Activated CD4-positive, alpha-beta T cell treated with anti-CD3 and anti-CD28 coated beads for 36 hours (primary cell): ENCODE measurements at regions not wholly inside any gene's neighbourhood (a gene's known extent, or its start where the extent isn't known, plus 50 kb on each side); places are given as distances from the start of the nearest gene placed in this dataset.

ENCODE experiments used
- ATAC-seq: fragments of 200-7000 bp; cut with Tn5 transposase; one replicate; pipeline ENCODE4 v1.10.0; 2021; ENCODE audit warnings: mild to moderate bottlenecking, moderate library complexity
- CTCF ChIA-PET: fragments of 350-600 bp; sonication (Branson Sonifier 250); formaldehyde crosslinking; loops from one replicate; lab custom pipeline; 2021; ENCODE audit warnings: antibody characterized with exemption; lab: Charles Lee
- POLR2A ChIA-PET: fragments of 350-600 bp; sonication (Branson Sonifier 250); formaldehyde crosslinking; loops from one replicate; lab custom pipeline; 2021; ENCODE audit warnings: antibody characterized with exemption, inconsistent platforms; lab: Charles Lee
- DNase-seq: peaks from one replicate; pipeline ENCODE4 v3.0.0-alpha.2; 2020
- H3K27ac Mint-ChIP-seq: one replicate; pipeline ENCODE4 v1.8.0; 2021; ENCODE audit warnings: mixed read lengths
- H3K27me3 Mint-ChIP-seq: one replicate; pipeline ENCODE4 v1.8.0; 2021; ENCODE audit warnings: mixed read lengths
- H3K36me3 Mint-ChIP-seq: one replicate; pipeline ENCODE4 v1.8.0; 2021; ENCODE audit warnings: low read depth, mixed read lengths
- H3K4me1 Mint-ChIP-seq: one replicate; pipeline ENCODE4 v1.8.0; 2021; ENCODE audit warnings: mixed read lengths
- H3K4me3 Mint-ChIP-seq: one replicate; pipeline ENCODE4 v1.8.0; 2021; ENCODE audit warnings: mild to moderate bottlenecking, moderate library complexity, mixed read lengths
- H3K9me3 Mint-ChIP-seq: one replicate; pipeline ENCODE4 v1.8.0; 2021; ENCODE audit warnings: low read depth, mixed read lengths
- intact Hi-C, 2 experiments: fragments of 100-400 bp; cut with DNase I in 1 of 2; cut with micrococcal nuclease in 1 of 2; formaldehyde crosslinking; loops; one replicate each; pipeline versions ENCODE4 v1.14.2 to v1.15.1; 2022 to 2024; cut with DNase I, micrococcal nuclease

DNA sequence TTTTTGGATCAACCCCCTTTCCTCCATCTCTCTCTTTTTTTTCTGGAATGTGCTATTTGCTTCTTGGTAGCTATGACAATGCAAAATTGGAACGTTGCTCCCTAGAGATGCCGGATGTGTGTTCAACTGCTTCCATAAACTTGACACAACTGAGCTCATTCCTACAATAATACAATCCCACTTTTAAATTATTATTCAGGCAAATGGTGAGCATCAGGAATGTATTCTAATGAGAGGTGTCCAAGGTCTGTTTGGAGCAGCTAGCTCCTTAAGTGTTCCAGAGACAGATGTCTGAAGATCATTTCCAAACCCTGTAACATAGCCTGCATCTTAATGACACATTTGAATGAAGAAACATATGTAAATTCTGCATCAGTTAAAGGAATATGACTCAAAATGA lies 518.4 kb downstream of the TAF11L14 start:
- no peaks in the 10 kb centered on the region for H3K27me3 Mint-ChIP-seq
- H3K27ac Mint-ChIP-seq, result no peak overlapping the region
- ATAC-seq, result no peak
- POLR2A ChIA-PET, result no interaction called here
- intact Hi-C loops, result no loop called here
- no peaks in the 10 kb centered on the region for H3K36me3 Mint-ChIP-seq
- H3K4me3 Mint-ChIP-seq, result no peak overlapping the region
- H3K4me1 Mint-ChIP-seq, result no peaks in the 10 kb centered on the region
- CTCF ChIA-PET, result no interaction called here
- DNase-seq, result no peak
- H3K9me3 Mint-ChIP-seq, result peaks cover 9% of the 10 kb centered on the region

DNA sequence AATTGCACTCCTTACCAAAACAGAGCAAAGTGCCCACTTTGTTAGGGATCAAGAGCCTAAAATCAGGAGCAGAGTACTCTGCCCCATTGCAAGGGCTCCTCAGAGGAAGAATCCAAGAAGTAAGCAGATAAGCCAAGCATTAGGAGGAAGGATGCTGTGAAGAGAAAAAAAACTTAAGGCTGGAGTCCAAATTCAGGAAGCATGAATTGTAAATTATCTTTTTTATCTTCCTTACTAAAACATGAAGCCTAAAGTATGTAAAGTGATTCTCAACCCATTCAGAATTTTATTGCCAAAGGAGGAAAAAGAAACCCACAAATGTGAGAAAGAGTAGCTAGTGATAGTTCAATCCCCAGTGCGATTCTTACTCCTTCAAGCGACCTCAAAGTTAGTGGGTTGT lies 523.9 kb downstream of the TAF11L14 start:
- Mint-ChIP-seq H3K4me3 (no peak overlapping the region), H3K9me3 (peaks cover 13% of the 10 kb centered on the region), H3K4me1 (no peaks in the 10 kb centered on the region), H3K27me3 (no peaks in the 10 kb centered on the region), H3K36me3 (no peaks in the 10 kb centered on the region), H3K27ac (no peak overlapping the region)
- DNase-seq, result no peak
- ChIA-PET CTCF (no interaction called here), POLR2A (no interaction called here)
- intact Hi-C loops, result no loop called here
- no peak for ATAC-seq

DNA sequence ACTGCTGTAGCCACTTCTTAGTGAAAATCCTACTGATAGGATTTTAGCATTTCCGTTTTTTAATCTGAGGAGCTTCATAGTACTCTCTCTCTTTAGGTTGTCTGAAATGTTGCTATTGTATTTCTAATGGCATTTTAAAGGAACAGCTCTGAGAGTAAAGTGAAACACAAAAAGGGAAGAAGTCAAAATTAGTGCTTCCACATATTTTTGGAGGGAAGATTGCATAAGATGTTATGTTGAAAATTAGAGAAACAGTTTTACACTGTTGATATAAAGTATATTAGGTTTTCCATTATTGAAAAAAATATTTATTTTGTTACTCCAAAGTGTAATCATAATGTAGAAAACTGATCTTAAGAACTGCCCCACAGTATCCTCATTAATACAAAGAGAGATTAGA lies 525.1 kb downstream of the TAF11L14 start:
- POLR2A ChIA-PET, result no interaction called here
- H3K4me3 Mint-ChIP-seq, result no peak overlapping the region
- ATAC-seq (no peak), DNase-seq (no peak)
- no peaks in the 10 kb centered on the region for H3K36me3 Mint-ChIP-seq
- no peaks in the 10 kb centered on the region for H3K27me3 Mint-ChIP-seq
- H3K27ac Mint-ChIP-seq, result no peak overlapping the region
- H3K9me3 Mint-ChIP-seq, result peaks cover 15% of the 10 kb centered on the region
- intact Hi-C loops, result no loop called here
- no peaks in the 10 kb centered on the region for H3K4me1 Mint-ChIP-seq
- CTCF ChIA-PET, result no interaction called here

DNA sequence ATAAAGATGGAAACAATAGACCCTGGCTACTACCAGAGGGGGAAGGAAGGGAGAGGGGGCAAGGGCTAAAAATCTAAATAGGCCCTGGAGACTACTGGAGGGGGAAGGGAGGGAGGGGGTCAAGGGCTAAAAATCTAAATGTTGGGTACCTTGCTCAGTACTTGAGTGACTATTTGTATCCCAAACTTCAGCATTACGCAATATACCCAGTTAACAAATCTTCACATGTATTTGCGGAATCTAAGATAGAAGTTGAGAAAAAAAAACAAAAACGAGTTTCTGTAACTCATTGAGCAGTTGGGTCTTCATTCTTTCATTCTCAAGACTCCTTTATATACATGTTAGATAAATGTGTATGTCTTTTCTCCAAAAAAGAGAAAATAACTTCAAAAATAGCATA lies 537.4 kb downstream of the TAF11L14 start:
- CTCF ChIA-PET, result no interaction called here
- peaks cover 15% of the 10 kb centered on the region for H3K9me3 Mint-ChIP-seq

DNA sequence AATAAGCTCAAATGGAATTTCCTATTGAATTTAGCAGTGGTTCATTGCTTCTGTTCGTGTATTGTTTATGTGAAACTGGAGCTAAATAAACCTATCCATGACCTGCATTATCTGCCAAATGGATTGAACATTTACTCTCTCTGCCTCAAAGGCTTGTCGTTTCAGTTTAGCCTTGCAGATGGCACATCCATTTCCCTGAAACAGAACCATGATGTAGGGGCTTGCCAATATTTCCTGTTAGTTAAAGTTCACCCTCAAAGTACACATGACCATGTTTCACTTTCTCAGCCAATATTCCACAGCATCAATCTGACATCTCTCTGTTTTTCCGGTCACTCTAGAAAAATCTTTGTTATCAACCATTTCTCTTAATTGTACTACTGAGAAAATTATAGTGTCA lies 545.3 kb downstream of the TAF11L14 start:
- Mint-ChIP-seq H3K9me3 (peaks cover 13% of the 10 kb centered on the region), H3K4me1 (no peaks in the 10 kb centered on the region), H3K27me3 (no peaks in the 10 kb centered on the region), H3K27ac (no peak overlapping the region), H3K4me3 (no peak overlapping the region), H3K36me3 (no peaks in the 10 kb centered on the region)
- ChIA-PET POLR2A (no interaction called here), CTCF (no interaction called here)
- intact Hi-C loops, result no loop called here
- no peak for DNase-seq
- ATAC-seq, result no peak

More for the DNA sequence above, 537.4 kb downstream of the TAF11L14 start:
- DNase-seq, result no peak
- intact Hi-C loops, result no loop called here
- no peaks in the 10 kb centered on the region for H3K36me3 Mint-ChIP-seq
- H3K4me1 Mint-ChIP-seq, result no peaks in the 10 kb centered on the region
- H3K4me3 Mint-ChIP-seq, result no peak overlapping the region
- POLR2A ChIA-PET, result no interaction called here
- no peak for ATAC-seq
- no peak overlapping the region for H3K27ac Mint-ChIP-seq
- H3K27me3 Mint-ChIP-seq, result no peaks in the 10 kb centered on the region

DNA sequence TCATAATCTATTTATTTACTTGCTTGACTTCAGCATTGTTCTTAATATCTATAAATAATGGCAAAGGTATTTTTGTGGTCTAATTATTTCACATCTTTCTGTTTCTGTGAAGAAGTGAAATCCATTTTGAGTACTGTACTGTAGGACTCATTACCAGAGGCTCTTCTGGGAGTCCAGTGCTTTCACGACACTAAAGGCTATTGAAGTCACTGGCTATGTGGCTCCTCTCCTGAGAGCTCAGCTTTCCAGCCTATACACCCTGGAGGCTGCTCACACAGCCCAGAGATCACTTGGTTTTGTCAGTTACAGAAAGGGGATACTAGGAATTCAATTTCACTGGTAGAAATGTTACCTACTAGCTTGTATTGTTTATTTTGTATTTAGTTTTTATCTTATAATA lies 547.3 kb downstream of the TAF11L14 start:
- H3K4me1 Mint-ChIP-seq, result no peaks in the 10 kb centered on the region
- no peak overlapping the region for H3K27ac Mint-ChIP-seq
- DNase-seq (no peak), ATAC-seq (no peak)
- H3K4me3 Mint-ChIP-seq, result no peak overlapping the region
- intact Hi-C loops, result no loop called here
- no peaks in the 10 kb centered on the region for H3K36me3 Mint-ChIP-seq
- no peaks in the 10 kb centered on the region for H3K27me3 Mint-ChIP-seq
- peaks cover 15% of the 10 kb centered on the region for H3K9me3 Mint-ChIP-seq
- CTCF ChIA-PET, result no interaction called here
- POLR2A ChIA-PET, result no interaction called here

DNA sequence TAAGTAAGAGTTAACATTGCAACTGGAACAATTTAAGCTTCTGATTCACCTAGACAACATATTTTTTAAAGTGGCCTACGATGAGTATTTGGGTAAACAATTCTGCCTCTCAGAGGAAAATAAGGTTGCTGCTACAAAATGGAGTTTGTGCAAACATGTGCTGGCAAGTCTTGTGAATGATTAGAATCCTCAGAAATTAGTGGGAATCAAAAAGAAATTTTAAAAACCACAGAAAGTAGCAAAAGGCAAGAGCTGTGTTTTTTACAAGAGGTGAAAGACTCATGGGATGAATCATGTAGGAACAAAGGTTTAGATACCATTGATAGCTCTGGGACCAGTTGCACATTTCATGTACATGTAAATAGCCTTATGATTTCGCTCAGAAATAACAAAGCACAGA lies 561.6 kb downstream of the TAF11L14 start:
- DNase-seq, result no peak
- CTCF ChIA-PET, result no interaction called here
- ATAC-seq, result no peak
- POLR2A ChIA-PET, result no interaction called here
- no peaks in the 10 kb centered on the region for H3K4me1 Mint-ChIP-seq
- no peak overlapping the region for H3K4me3 Mint-ChIP-seq
- peaks cover 6% of the 10 kb centered on the region for H3K9me3 Mint-ChIP-seq
- no peak overlapping the region for H3K27ac Mint-ChIP-seq
- intact Hi-C loops, result no loop called here
- H3K27me3 Mint-ChIP-seq, result no peaks in the 10 kb centered on the region
- H3K36me3 Mint-ChIP-seq, result no peaks in the 10 kb centered on the region

DNA sequence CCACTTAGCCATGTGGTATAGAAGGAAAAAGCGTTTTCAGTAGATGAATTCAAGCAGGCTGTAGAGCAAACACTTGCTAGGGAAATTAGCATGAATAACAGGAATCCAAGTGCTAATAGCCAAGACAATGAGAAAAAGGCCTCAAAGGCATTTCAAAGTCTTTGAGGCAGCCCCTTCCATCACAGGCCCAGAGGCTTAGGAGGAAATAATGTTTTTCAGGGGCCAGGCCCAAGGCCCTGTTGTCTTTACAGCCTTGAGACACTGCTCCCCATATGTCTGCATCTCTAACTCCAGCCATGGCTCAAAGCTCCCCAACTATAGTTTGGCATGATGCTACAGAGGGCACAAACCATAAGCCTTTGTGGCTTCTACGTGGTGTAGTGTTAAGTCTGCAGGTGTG lies 563.5 kb downstream of the TAF11L14 start:
- H3K4me3 Mint-ChIP-seq, result no peak overlapping the region
- ChIA-PET POLR2A (no interaction called here), CTCF (interaction anchor here (0.6 kb wide), 1 partner anchor 47 kb away, joined by 3 read pairs; no protein-coding TSS in a partner anchor)
- no peak for DNase-seq
- no peak overlapping the region for H3K27ac Mint-ChIP-seq
- H3K4me1 Mint-ChIP-seq, result no peaks in the 10 kb centered on the region
- no peak for ATAC-seq
- intact Hi-C loops, result no loop called here
- H3K36me3 Mint-ChIP-seq, result no peaks in the 10 kb centered on the region
- H3K27me3 Mint-ChIP-seq, result no peaks in the 10 kb centered on the region
- H3K9me3 Mint-ChIP-seq, result peaks cover 8% of the 10 kb centered on the region

DNA sequence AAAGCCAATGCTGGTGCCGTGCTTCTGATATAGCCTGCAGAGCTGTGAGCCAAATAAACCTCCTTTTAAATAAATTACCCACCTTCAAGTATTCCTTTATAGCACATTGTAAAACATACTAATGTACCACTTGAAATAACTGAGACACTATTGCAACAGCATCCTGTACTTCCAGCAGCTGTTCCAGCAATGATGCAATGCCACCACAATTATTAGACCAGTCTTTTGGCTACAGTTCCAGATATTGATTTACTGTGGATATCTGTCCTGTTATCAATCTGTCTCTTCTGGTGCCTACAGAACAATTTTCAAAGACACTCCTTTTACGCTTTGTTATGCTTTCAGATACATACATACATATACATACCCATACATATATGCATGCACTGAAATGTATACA lies 567.9 kb downstream of the TAF11L14 start:
- no peaks in the 10 kb centered on the region for H3K4me1 Mint-ChIP-seq
- H3K4me3 Mint-ChIP-seq, result no peak overlapping the region
- DNase-seq (no peak), ATAC-seq (no peak)
- ChIA-PET POLR2A (no interaction called here), CTCF (no interaction called here)
- H3K9me3 Mint-ChIP-seq, result peaks cover 8% of the 10 kb centered on the region
- H3K27me3 Mint-ChIP-seq, result no peaks in the 10 kb centered on the region
- no peaks in the 10 kb centered on the region for H3K36me3 Mint-ChIP-seq
- intact Hi-C loops, result no loop called here
- H3K27ac Mint-ChIP-seq, result no peak overlapping the region

DNA sequence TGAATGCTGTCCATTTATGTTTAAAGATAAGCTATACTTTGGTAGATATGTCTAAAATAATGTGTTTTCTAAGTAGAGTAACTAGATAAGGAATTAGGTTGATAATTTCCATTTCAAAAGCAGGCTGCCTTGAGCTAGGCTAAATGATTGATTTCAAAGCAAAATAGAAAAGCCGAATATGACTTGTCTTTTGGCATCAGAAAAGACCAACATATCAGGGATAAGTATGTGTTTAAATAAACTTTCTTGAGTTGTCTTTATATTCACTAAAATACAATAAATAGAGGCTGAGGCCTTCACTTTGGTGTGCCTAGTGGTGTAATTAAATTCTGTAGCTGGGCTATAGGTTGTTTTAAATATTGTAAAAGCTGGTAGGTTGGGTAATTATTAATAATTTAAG lies 569.0 kb downstream of the TAF11L14 start:
- H3K36me3 Mint-ChIP-seq, result no peaks in the 10 kb centered on the region
- ChIA-PET POLR2A (no interaction called here), CTCF (no interaction called here)
- H3K9me3 Mint-ChIP-seq, result peaks cover 8% of the 10 kb centered on the region
- DNase-seq (no peak), ATAC-seq (no peak)
- H3K27ac Mint-ChIP-seq, result no peak overlapping the region
- H3K4me1 Mint-ChIP-seq, result no peaks in the 10 kb centered on the region
- no peak overlapping the region for H3K4me3 Mint-ChIP-seq
- H3K27me3 Mint-ChIP-seq, result no peaks in the 10 kb centered on the region
- intact Hi-C loops, result no loop called here

DNA sequence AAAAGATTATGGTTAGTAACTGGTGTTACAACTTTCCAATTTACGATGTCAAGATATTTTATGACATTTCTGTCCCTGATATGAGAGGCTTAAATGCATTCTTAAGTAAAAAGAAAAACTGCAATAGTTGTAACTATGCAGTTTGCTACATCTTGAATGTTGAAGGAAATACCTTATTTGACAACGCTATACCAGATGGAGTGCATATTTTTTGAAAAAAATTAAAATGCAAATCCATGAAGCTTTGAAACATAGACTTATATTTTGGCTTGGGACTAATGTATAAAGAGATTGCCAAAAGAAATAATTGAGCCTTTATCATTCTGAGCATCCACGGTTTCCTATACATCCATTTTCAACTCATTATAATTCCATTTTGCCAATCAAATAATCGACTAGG lies 579.4 kb downstream of the TAF11L14 start:
- no peak overlapping the region for H3K27ac Mint-ChIP-seq
- POLR2A ChIA-PET, result interaction anchor here (0.6 kb wide), 1 partner anchor 64 kb away, joined by 3 read pairs; no protein-coding TSS in a partner anchor
- intact Hi-C loops, result no loop called here
- CTCF ChIA-PET, result no interaction called here
- no peaks in the 10 kb centered on the region for H3K36me3 Mint-ChIP-seq
- no peaks in the 10 kb centered on the region for H3K27me3 Mint-ChIP-seq
- no peaks in the 10 kb centered on the region for H3K4me1 Mint-ChIP-seq
- H3K4me3 Mint-ChIP-seq, result no peak overlapping the region
- peaks cover 11% of the 10 kb centered on the region for H3K9me3 Mint-ChIP-seq
- ATAC-seq (no peak), DNase-seq (no peak)

DNA sequence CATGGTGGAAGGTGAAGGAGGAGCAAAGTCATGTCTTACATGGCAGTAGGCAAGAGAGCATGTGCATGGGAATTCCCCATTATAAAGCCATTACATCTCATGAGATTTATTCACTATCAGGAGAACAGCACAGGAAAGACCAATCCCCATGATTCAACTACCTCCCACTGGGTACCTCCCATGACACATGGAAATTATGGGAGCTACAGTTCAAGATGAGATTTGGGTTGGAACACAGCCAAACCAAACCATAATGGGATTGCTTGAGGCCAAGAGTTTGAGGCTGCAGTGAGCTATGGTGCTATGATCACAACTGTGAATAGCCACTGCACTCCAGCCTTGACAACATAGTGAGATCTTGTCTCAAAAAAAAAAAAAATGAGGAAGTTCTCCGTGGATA lies 581.8 kb downstream of the TAF11L14 start:
- Mint-ChIP-seq H3K36me3 (no peaks in the 10 kb centered on the region), H3K4me3 (no peak overlapping the region), H3K9me3 (peaks cover 21% of the 10 kb centered on the region), H3K4me1 (no peaks in the 10 kb centered on the region), H3K27me3 (no peaks in the 10 kb centered on the region), H3K27ac (no peak overlapping the region)
- ChIA-PET CTCF (interaction anchor here (0.6 kb wide), 1 partner anchor 655 kb away, joined by 3 read pairs; no protein-coding TSS in a partner anchor), POLR2A (no interaction called here)
- DNase-seq, result no peak
- ATAC-seq, result no peak
- intact Hi-C loops, result no loop called here

DNA sequence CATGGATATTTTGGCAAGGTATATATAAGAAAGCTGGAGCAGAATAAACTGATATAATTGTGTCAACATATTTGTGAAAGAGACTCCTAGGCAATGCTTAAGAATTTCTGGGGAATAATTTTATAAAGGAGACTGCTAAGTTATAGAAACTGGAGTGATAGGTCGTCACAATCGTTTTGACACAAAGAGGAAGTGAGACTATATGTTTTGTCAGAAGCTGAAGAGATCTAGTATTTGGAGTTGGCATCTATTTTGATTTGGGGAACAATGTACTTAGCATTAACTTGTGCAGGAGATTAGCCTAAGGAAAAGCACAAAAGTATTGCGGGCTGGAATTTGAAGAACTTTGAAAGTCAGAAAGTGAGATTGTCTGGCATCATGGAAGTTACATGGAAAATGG lies 582.5 kb downstream of the TAF11L14 start:
- Mint-ChIP-seq H3K4me1 (no peaks in the 10 kb centered on the region), H3K27ac (no peak overlapping the region), H3K4me3 (no peak overlapping the region), H3K36me3 (no peaks in the 10 kb centered on the region), H3K9me3 (peaks cover 22% of the 10 kb centered on the region), H3K27me3 (no peaks in the 10 kb centered on the region)
- ATAC-seq, result no peak
- intact Hi-C loops, result no loop called here
- ChIA-PET POLR2A (no interaction called here), CTCF (no interaction called here)
- DNase-seq, result no peak
